GM19025 (cell line): ENCODE measurements at regions not wholly inside any gene's neighbourhood (a gene's known extent, or its start where the extent isn't known, plus 50 kb on each side); places are given as distances from the start of the nearest gene placed in this dataset.
"Not testable (repeated sequence)": the region's sequence is repeated elsewhere in the genome, so short reads cannot be mapped to it uniquely, and the experiment has no call there.

Experiments
- ATAC-seq: cut with Tn5 transposase; IDR thresholded peaks from one replicate; pipeline ENCODE4 v1.9.1; 2021; ENCODE audit warnings: mild to moderate bottlenecking, low read depth, moderate library complexity; ENCODE audit not compliant: unreplicated experiment

GRCh38 chr5:125059255-125060002 is 313.0 kb upstream of the ZNF608 start:
- no peak for ATAC-seq

GRCh38 chr5:125061726-125062125 is 315.3 kb upstream of the ZNF608 start:
- ATAC-seq: no peak

GRCh38 chr5:125064621-125065438 is 318.4 kb upstream of the ZNF608 start:
- no peak for ATAC-seq

GRCh38 chr5:125065741-125066140 is 319.3 kb upstream of the ZNF608 start:
- no peak for ATAC-seq

- ATAC-seq: no peak
Observed at GRCh38 chr5:125070961-125071360, 324.5 kb upstream of the ZNF608 start.

GRCh38 chr5:125073090-125073489 is 326.7 kb upstream of the ZNF608 start:
- no peak for ATAC-seq

- no peak for ATAC-seq
Observed at GRCh38 chr5:125075567-125075966, 329.1 kb upstream of the ZNF608 start.

GRCh38 chr5:125079028-125079427 is 332.6 kb upstream of the ZNF608 start:
- ATAC-seq: not testable (repeated sequence)

- ATAC-seq: no peak
Observed at GRCh38 chr5:125081101-125081500, 334.7 kb upstream of the ZNF608 start.

GRCh38 chr5:125083981-125084380 is 337.5 kb upstream of the ZNF608 start:
- ATAC-seq: no peak

GRCh38 chr5:125085797-125086505 is 339.5 kb upstream of the ZNF608 start:
- ATAC-seq: no peak

- no peak for ATAC-seq
Observed at GRCh38 chr5:125088522-125089105, 342.2 kb upstream of the ZNF608 start.

GRCh38 chr5:125092138-125092537 is 345.7 kb upstream of the ZNF608 start:
- ATAC-seq: not testable (repeated sequence)

- ATAC-seq: no peak
Observed at GRCh38 chr5:125093776-125094175, 347.3 kb upstream of the ZNF608 start.

- ATAC-seq: no peak
Observed at GRCh38 chr5:125100342-125100741, 353.9 kb upstream of the ZNF608 start.

GRCh38 chr5:125100951-125101350 is 354.5 kb upstream of the ZNF608 start:
- ATAC-seq: no peak

- no peak for ATAC-seq
Observed at GRCh38 chr5:125103459-125103858, 357.0 kb upstream of the ZNF608 start.

- no peak for ATAC-seq
Observed at GRCh38 chr5:125106271-125106670, 359.8 kb upstream of the ZNF608 start.

- no peak for ATAC-seq
Observed at GRCh38 chr5:125106881-125107280, 360.4 kb upstream of the ZNF608 start.

- no peak for ATAC-seq
Observed at GRCh38 chr5:125109293-125109692, 362.9 kb upstream of the ZNF608 start.

- no peak for ATAC-seq
Observed at GRCh38 chr5:125109816-125110215, 363.4 kb upstream of the ZNF608 start.
